Keratinocyte (primary cell): ENCODE measurements at regions not wholly inside any gene's neighbourhood (a gene's known extent, or its start where the extent isn't known, plus 50 kb on each side); places are given as distances from the start of the nearest gene placed in this dataset.

Source experiments
- CTCF ChIP-seq, 3 experiments: IDR thresholded peaks in 1 of 3; conservative IDR thresholded peaks in 1 of 3; optimal IDR thresholded peaks in 1 of 3; 2 replicates in 2 of 3; 3 replicates in 1 of 3; pipeline versions ENCODE3 to v1.5.1; 2011; ENCODE audit warnings: low read length in 3 of 3, mild to moderate bottlenecking in 3 of 3, moderate library complexity in 2 of 3, control low read depth in 1 of 3, inconsistent platforms in 1 of 3; ENCODE audit not compliant: insufficient read depth in 2 of 3; ENCODE audit errors: extremely low read depth in 1 of 3
- EZH2 ChIP-seq: IDR thresholded peaks from one replicate; pipeline ENCODE4 v1.6.1; 2012; ENCODE audit warnings: inconsistent platforms, mild to moderate bottlenecking, low read length, moderate library complexity

GRCh38 chr10:78115135-78115853, 81.6 kb downstream of the RPS24 start:
- no peak for TF ChIP-seq EZH2
- TF ChIP-seq CTCF (optimal IDR thresholded peaks at IDR 0.05 in 1 of 3, IDR thresholded peaks at IDR 0.05 in 1 of 3, conservative IDR thresholded peaks at IDR 0.05 in 1 of 3; ENCODE audit: extremely low read depth in 1 of 3, insufficient read depth in 2 of 3, low read length in 3 of 3), result no peak
